Neutrophil (primary cell): ENCODE measurements at regions not wholly inside any gene's neighbourhood (a gene's known extent, or its start where the extent isn't known, plus 50 kb on each side); places are given as distances from the start of the nearest gene placed in this dataset.

Experiments used
- H3K27ac ChIP-seq: fragments of 200-600 bp; sonication (generic); 2 replicates; pipeline ENCODE4 v1.5.1; 2016; ENCODE audit warnings: mild to moderate bottlenecking, moderate library complexity
- H3K27me3 ChIP-seq: fragments of 200-600 bp; sonication (generic); 2 replicates; pipeline ENCODE4 v1.6.0; 2016; ENCODE audit warnings: mild to moderate bottlenecking
- H3K36me3 ChIP-seq: fragments of 200-600 bp; sonication (generic); 2 replicates; pipeline ENCODE4 v1.5.1; 2017
- H3K4me1 ChIP-seq, 2 experiments: fragments of 200-600 bp in 1 of 2; sonication (generic) in 1 of 2; 1 replicate in 1 of 2; 2 replicates in 1 of 2; pipeline versions ENCODE4 v1.5.1 to v1.6.1; 2013 to 2016; ENCODE audit warnings: low read depth in 1 of 2, low read length in 1 of 2, mild to moderate bottlenecking in 1 of 2, moderate library complexity in 1 of 2; ENCODE audit not compliant: control insufficient read depth in 1 of 2, insufficient read depth in 1 of 2
- H3K4me3 ChIP-seq, 2 experiments: fragments of 200-600 bp in 1 of 2; sonication (generic) in 1 of 2; 1 replicate in 1 of 2; 2 replicates in 1 of 2; pipeline ENCODE4 v1.5.1; 2013 to 2016; ENCODE audit warnings: low read depth in 1 of 2, low read length in 1 of 2, mild to moderate bottlenecking in 1 of 2, moderate library complexity in 1 of 2
- H3K9me3 ChIP-seq: fragments of 200-600 bp; sonication (generic); 2 replicates; pipeline ENCODE4 v1.5.1; 2016
- TF ChIP-seq, protein P1 (sequence below): fragments of 200-600 bp; sonication (generic); IDR thresholded peaks from 2 replicates; pipeline ENCODE4 v1.5.1; 2016; ENCODE audit warnings: antibody characterized with exemption

- Histone ChIP-seq H3K27ac (no peak overlapping the region), H3K9me3 (no peaks in the 10 kb centered on the region), H3K36me3 (no peaks in the 10 kb centered on the region), H3K27me3 (no peaks in the 10 kb centered on the region), H3K4me3 (no peak overlapping the region), H3K4me1 (no peaks in the 10 kb centered on the region)
- TF ChIP-seq, protein P1, sequence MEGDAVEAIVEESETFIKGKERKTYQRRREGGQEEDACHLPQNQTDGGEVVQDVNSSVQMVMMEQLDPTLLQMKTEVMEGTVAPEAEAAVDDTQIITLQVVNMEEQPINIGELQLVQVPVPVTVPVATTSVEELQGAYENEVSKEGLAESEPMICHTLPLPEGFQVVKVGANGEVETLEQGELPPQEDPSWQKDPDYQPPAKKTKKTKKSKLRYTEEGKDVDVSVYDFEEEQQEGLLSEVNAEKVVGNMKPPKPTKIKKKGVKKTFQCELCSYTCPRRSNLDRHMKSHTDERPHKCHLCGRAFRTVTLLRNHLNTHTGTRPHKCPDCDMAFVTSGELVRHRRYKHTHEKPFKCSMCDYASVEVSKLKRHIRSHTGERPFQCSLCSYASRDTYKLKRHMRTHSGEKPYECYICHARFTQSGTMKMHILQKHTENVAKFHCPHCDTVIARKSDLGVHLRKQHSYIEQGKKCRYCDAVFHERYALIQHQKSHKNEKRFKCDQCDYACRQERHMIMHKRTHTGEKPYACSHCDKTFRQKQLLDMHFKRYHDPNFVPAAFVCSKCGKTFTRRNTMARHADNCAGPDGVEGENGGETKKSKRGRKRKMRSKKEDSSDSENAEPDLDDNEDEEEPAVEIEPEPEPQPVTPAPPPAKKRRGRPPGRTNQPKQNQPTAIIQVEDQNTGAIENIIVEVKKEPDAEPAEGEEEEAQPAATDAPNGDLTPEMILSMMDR = no peak
Observed at GRCh38 chr6:54008589-54008988, 102.7 kb upstream of the MLIP start.

- Histone ChIP-seq H3K4me1 (no peaks in the 10 kb centered on the region), H3K9me3 (no peaks in the 10 kb centered on the region), H3K27ac (no peak overlapping the region), H3K27me3 (no peaks in the 10 kb centered on the region), H3K36me3 (no peaks in the 10 kb centered on the region), H3K4me3 (no peak overlapping the region)
- TF ChIP-seq, protein P1 = no peak
Observed at GRCh38 chr6:54009052-54009654, 102.1 kb upstream of the MLIP start.

- Histone ChIP-seq H3K4me1 (no peaks in the 10 kb centered on the region), H3K36me3 (no peaks in the 10 kb centered on the region), H3K27ac (no peak overlapping the region), H3K9me3 (no peaks in the 10 kb centered on the region), H3K4me3 (no peak overlapping the region), H3K27me3 (no peaks in the 10 kb centered on the region)
- TF ChIP-seq, protein P1 = no peak
Observed at GRCh38 chr6:54010340-54011276, 100.6 kb upstream of the MLIP start.

- Histone ChIP-seq H3K4me1 (no peaks in the 10 kb centered on the region), H3K27me3 (no peaks in the 10 kb centered on the region), H3K4me3 (no peak overlapping the region), H3K9me3 (no peaks in the 10 kb centered on the region), H3K27ac (no peak overlapping the region), H3K36me3 (no peaks in the 10 kb centered on the region)
- TF ChIP-seq, protein P1 = no peak
Observed at GRCh38 chr6:54011277-54011648, 100.0 kb upstream of the MLIP start.

DNA sequence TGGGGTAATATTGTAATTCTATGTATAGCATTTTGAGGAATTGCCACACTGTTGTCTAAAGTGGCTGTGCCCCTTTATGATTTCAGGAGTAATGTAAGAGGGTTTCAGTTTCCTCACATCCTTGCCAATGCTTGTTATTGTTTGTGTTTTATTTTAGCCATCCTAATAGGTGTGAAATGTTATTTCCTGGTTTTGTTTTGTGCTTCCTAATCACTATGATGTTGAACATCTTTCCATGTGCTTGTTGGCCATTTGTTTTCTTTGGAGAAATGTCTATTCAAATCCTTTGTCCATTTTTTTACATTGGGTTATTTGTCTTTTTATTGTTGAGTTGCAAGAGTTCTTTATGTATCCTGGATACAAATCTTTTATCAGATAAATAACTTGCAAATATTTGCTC, 97.3 kb upstream of the MLIP start:
- TF ChIP-seq, protein P1 = no peak
- H3K27ac ChIP-seq = no peak overlapping the region
- no peaks in the 10 kb centered on the region for H3K9me3 ChIP-seq
- no peak overlapping the region for H3K4me3 ChIP-seq
- H3K36me3 ChIP-seq = no peaks in the 10 kb centered on the region
- H3K27me3 ChIP-seq = no peaks in the 10 kb centered on the region
- H3K4me1 ChIP-seq = no peaks in the 10 kb centered on the region
